CD4-positive, alpha-beta T cell treated with Interleukin-15 for 1 hour (primary cell): ENCODE measurements at regions not wholly inside any gene's neighbourhood (a gene's known extent, or its start where the extent isn't known, plus 50 kb on each side); places are given as distances from the start of the nearest gene placed in this dataset.

Source experiments
- DNase-seq: peaks from one replicate; pipeline ENCODE4 v3.0.0-alpha.2; 2020

DNA sequence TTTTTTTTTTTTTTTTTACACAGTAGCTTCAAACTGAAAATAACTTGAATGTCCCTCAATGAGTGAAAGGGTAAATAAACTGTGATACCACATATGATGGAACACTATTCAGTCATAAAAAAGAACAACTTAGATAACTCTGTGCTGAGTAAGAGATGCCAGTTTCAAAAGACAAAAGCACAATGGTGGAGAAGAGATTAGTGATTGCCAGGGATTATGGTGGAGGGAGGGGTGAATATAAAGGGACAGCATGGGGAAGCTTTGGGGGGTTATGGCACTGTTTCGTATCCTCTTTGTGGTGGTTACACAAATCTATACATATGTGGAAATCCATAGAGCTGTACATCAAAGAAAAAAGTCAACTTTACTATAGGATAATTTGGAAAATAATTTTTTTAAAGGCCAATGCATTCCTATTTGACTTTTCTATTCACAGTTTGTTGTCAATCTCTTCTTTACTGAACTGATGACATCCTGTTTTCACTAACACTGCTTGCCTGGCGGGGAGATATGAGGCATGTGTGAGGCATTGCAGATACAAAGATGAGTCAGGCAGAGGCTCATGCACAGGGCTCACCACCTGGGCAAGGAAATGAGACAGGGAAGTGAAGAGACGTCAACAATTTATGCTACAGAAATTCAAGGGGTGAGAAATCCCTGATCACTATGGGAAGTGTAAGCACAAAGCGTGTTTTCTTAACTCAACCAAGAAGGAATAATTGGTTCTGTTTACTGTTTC is 302.7 kb downstream of the DUSP10 start:
- peak; percentile 49 for DNase-seq

- peak; percentile 26 for DNase-seq
Observed at GRCh38 chr1:221439747-221440501, 302.0 kb downstream of the DUSP10 start.

DNA sequence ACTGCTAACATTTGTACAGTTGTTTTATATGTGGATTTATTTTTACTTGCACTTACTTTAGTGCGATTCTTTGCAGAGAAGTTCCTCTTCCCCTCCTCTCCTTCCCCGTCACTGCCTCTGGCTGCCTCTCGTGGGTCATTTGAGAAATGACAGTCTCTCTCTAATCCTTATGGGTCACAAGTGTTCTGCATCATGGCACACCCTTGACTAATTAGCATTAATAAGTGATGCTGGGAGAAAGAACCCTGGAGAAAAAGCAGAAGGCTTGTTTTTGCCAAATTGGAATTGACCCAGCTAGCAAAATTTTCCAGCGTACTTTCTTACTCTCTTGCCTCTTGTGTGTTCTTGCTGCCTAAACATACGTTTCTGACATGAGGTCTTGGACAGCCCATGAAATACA is 301.2 kb downstream of the DUSP10 start:
- DNase-seq, result peak; percentile 19

DNA sequence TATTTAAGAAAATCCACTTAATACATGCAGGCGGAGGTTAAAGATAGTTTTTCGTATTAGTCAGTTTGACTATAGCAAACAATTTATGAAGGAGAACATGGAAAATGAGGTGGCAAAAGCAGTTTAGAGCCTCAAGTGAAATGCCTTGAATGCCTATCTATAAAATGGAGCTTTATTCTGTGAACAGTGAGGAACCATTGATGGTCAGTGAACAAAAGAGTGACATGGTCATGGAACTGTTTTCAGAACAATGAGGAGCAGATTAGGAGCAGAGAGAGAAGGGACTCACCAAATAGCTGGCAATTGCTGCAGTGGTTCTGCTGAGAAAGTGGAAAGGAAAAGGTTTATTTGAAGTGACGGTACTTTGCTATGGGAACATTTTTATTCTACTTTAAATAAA is 299.8 kb downstream of the DUSP10 start:
- DNase-seq, result no peak

- DNase-seq, result no peak
Observed at GRCh38 chr1:221444346-221444745, 297.5 kb downstream of the DUSP10 start.

- no peak for DNase-seq
Observed at GRCh38 chr1:221448585-221449175, 293.2 kb downstream of the DUSP10 start.

GRCh38 chr1:221449194-221449593 is 292.7 kb downstream of the DUSP10 start:
- DNase-seq, result no peak

DNA sequence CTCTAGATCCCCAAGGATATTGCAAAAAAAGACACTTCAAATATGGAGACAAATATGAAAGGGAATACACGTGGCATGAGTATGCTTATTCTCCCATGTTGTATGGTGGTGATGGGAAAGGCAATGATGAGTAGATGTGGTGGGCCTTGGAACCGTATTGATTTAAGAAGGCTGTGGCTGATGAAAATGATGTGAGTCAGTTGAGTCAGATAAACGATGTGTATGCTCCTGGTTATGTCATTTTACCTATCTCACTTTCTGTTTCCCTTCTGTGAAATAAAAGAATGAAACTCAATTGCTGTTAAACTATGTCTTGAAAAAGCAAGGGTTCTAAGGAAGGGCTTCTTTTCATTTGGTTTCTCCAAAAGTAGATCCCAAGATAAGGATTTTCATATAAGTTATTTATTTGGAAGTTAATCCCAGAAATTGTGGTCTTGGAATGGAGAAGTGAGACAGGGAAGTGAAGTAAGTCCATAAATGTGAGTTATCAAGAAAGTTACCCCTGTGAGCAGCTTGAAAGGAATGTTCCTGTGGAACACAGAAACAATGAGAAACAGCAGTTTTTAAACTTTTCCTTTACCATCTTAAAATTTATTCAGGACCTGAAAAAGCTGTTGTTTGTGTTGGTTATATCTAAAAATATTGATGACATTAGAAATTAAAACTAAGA is 292.0 kb downstream of the DUSP10 start:
- no peak for DNase-seq

GRCh38 chr1:221451741-221452140 is 290.1 kb downstream of the DUSP10 start:
- DNase-seq, result no peak

DNA sequence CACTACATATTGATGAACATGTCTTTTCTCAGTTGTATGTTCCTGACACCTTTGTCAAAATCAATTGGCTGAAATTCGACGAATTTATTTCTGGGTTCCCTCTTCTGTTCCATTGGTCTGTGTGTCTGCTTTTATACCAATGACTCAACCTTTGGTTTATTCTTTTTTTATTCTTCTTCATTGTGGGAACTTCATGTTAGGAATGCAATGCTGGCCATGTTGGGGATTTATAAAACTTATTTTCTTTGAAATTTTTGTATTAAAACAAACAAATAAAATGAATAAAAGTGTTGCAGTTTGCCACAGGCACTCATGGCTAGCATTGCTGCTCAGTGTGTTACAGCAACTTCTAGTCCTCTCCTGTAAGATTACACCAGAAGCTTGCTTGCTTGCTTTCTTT is 287.8 kb downstream of the DUSP10 start:
- no peak for DNase-seq

DNA sequence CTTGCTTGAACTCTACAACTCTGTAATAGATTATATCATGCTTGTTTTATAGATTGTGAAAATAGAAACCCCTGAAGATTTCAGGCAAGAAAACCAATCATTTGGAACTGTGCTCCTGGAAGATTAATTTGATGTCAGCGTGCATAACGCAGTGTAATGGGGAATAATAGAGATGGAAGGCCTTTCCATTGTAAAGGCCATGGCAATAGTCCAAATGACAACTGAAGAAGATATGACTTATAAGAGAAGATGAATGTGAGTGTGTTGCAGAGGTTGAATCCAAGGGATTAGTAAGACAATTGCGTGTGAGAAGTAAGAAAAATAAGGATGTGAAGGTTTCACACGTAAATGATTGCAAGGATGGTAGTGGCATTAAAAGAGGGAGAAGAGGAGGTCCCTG is 285.0 kb downstream of the DUSP10 start:
- no peak for DNase-seq

DNA sequence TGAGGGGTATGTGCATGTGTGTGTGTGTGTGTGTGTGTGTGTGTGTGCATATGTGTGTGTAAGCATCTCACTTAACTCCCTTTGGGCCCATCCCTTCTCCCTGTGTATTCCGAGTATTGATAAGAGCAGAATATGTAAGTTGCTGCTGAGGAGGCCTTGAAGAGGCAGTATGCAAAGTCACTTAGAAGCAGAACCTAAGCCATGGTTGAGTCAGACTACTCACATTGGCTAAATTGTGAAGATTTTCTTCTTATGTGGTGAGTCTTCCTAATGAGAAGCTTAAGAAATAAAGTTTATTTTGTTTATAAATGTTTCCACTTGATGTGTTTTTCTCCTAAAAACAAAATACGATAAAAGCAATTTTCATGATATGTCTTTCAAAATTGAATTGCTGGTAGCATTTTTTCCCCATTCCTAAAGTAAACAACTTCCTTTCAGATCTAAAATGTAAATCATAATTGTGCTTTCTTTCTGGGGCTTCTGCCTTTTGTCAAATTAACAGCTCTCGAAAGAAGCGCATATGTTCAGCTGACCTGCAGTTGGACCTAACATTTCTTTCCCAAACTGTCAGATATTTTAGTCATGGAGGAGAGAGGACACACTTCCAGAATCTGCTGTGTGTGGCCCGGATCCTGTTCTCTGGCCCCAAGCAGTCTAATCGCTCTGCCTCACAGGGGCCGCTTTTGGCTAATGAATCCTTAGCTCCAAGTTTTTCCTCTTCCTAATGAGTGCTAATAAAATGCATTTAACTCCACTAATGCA is 284.0 kb downstream of the DUSP10 start:
- no peak for DNase-seq

DNA sequence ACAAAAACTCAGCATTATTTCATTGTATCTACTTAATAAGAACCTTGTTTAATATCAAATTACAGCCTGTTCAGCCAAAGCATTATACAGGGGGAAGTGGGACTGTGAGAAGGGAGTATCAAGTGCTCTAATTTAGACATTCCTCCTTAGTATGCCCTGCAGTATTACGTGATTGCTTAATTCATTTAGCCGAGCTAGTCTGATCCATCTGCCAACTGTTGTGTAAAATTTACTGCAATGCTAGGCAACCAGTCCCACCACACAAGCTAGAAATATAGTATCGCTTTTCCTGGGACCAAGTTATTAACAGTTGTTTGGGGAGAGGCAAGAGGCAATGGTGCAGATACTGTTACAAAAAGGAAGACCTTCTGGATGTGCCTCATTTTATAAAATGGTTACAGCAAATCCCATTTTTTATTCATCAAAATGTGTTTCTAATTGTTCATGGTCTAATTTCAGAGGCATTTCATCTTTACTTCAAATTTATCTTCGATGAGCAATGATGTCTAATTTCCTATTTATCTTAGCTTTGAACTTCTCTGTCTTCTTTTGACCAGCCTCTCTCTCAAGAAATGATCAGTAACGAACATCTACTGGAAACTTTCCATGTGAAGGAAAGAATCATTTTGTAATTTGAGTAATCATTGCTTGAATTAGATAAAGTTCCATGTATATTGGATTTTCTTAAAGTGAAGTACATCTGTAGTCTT is 283.3 kb downstream of the DUSP10 start:
- DNase-seq, result no peak

GRCh38 chr1:221459558-221459957 is 282.3 kb downstream of the DUSP10 start:
- DNase-seq, result no peak

DNA sequence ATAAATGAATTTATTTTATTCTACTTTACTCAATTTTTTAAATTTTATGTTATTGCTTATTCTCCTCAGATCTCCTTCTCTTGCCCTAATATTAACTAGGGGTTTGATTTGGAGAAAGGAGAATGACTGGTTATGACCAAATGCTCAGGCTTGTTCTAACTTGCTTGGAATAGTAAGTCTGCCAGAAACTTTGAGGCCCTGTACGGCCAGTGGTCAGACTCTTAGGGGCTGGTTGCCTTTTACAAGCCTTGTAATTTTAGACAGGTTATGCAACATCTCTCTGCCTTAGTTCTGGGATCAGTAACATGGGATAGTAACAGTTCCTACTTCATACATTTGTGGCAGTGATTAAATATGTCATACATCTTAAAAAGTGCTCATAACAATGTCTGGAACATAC is 279.5 kb downstream of the DUSP10 start:
- DNase-seq, result no peak

- no peak for DNase-seq
Observed at GRCh38 chr1:221468546-221468945, 273.3 kb downstream of the DUSP10 start.

DNA sequence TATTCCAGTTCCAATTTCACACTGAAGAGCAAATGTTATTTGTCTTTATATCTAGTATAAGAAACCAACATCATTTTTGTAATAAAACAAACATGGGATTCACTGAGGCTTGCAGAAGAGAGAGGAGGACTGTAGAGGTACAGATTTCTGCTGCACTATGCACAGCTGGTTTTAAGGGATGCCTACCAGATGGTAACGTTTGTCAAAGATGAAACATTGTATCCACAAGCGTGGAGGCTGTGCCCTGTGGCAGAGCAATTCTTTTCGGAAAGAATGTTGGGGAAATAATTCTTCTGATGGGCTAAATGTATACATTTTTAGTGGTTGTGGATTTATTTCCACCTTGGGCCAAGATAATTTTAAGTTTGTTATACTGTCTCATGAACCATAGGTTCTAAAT is 272.4 kb downstream of the DUSP10 start:
- no peak for DNase-seq

GRCh38 chr1:221470000-221470698 is 271.7 kb downstream of the DUSP10 start:
- DNase-seq, result no peak

DNA sequence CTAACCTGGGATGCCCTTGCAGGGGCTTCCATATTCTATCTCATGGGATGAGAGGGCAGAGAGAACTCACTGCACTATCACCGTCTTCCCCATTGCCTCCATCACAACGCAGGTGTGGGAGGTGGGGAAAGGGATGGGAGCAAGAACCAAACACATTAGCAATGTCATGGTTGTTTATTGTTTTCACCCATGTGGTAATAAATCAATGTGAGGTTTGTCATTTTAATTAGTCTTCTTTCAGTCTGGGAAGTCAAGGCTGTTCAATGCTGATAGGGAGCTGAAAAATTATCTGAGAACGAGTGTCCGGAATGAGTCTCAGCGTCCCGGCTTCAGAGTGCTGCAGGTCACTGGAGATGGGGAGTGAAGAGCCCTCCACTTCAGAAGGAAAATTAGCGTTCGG is 268.5 kb downstream of the DUSP10 start:
- no peak for DNase-seq

DNA sequence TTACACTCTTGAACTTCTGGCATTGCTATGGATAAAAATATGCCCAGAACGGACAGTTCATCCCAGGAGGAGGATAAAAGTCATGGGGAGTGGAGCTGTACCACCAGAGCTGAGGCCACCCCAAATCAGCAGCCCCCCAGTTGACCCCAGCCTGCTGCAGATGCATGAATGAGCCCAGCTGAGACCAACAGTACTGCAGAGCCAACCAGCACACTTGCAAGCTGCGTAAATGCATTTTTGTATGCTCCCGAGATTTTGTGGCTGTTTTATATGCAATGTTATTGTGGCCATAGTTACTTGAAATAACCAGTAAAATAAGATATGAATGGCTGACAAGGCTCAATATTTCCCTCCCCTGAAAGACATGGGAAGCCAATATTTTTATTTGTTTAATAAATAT is 264.6 kb downstream of the DUSP10 start:
- no peak for DNase-seq
